GM23248 (cell line): ENCODE measurements at regions not wholly inside any gene's neighbourhood (a gene's known extent, or its start where the extent isn't known, plus 50 kb on each side); places are given as distances from the start of the nearest gene placed in this dataset.
"Not testable (repeated sequence)": the region's sequence is repeated elsewhere in the genome, so short reads cannot be mapped to it uniquely, and the experiment has no call there.

Experiments used
- DNase-seq: peaks from one replicate; pipeline ENCODE4 v3.0.0-alpha.2; 2015
- H2AFZ ChIP-seq: fragments of 200-600 bp; sonication (generic); 2 replicates; pipeline ENCODE4 v1.6.1; 2016; ENCODE audit warnings: antibody characterized with exemption
- H3F3A ChIP-seq: fragments of 200-600 bp; sonication (generic); 2 replicates; pipeline ENCODE4 v1.6.1; 2016; ENCODE audit warnings: mild to moderate bottlenecking, antibody characterized with exemption, mixed run types; ENCODE audit not compliant: insufficient read depth
- H3K27ac ChIP-seq: fragments of 200-600 bp; sonication (generic); 2 replicates; pipeline ENCODE4 v1.5.1; 2016; ENCODE audit warnings: mild to moderate bottlenecking
- H3K27me3 ChIP-seq: fragments of 200-600 bp; sonication (generic); replicated peaks from 2 replicates; pipeline ENCODE4 v1.6.1; 2016; ENCODE audit warnings: mild to moderate bottlenecking; ENCODE audit not compliant: insufficient read depth
- H3K36me3 ChIP-seq: fragments of 200-600 bp; sonication (generic); 2 replicates; pipeline ENCODE4 v1.6.1; 2016; ENCODE audit warnings: low read depth, mild to moderate bottlenecking
- H3K4me1 ChIP-seq: fragments of 200-600 bp; sonication (generic); 2 replicates; pipeline ENCODE4 v1.6.1; 2016; ENCODE audit warnings: mild to moderate bottlenecking; ENCODE audit not compliant: insufficient read depth
- H3K4me2 ChIP-seq: fragments of 200-600 bp; sonication (generic); one replicate; pipeline ENCODE4 v1.6.1; 2016; ENCODE audit warnings: mild to moderate bottlenecking; ENCODE audit not compliant: unreplicated experiment
- H3K4me3 ChIP-seq: fragments of 200-600 bp; sonication (generic); 2 replicates; pipeline ENCODE4 v1.5.1; 2016; ENCODE audit warnings: mild to moderate bottlenecking
- H3K79me2 ChIP-seq: fragments of 200-600 bp; sonication (generic); 2 replicates; pipeline ENCODE4 v1.6.1; 2016; ENCODE audit warnings: mild to moderate bottlenecking; ENCODE audit not compliant: insufficient read depth
- H3K9ac ChIP-seq: fragments of 200-600 bp; sonication (generic); 2 replicates; pipeline ENCODE4 v1.6.1; 2016; ENCODE audit warnings: mild to moderate bottlenecking
- H3K9me2 ChIP-seq: fragments of 200-600 bp; sonication (generic); 2 replicates; pipeline ENCODE4 v1.6.1; 2016; ENCODE audit warnings: mixed run types, mild to moderate bottlenecking, moderate library complexity; ENCODE audit not compliant: insufficient read depth
- H3K9me3 ChIP-seq: fragments of 200-600 bp; sonication (generic); one replicate; pipeline ENCODE4 v1.6.1; 2017; ENCODE audit warnings: low read depth
- H4K20me1 ChIP-seq: fragments of 200-600 bp; sonication (generic); 2 replicates; pipeline ENCODE4 v1.6.0; 2016; ENCODE audit not compliant: insufficient read depth
- EZH2 ChIP-seq: fragments of 200-600 bp; sonication (generic); IDR thresholded peaks from 2 replicates; pipeline ENCODE4 v1.6.1; 2018; ENCODE audit warnings: antibody characterized with exemption, mild to moderate bottlenecking; ENCODE audit not compliant: insufficient read depth, poor library complexity, severe bottlenecking
- EZH2phosphoT487 ChIP-seq: fragments of 200-600 bp; sonication (generic); IDR thresholded peaks from 2 replicates; pipeline ENCODE4 v1.6.1; 2018; ENCODE audit warnings: antibody characterized with exemption, moderate library complexity, mild to moderate bottlenecking, low read depth; ENCODE audit not compliant: insufficient read depth
- WGBS, 2 experiments: methylation state at CpG; one replicate each; pipeline ENCODE4 v1.1.6; 2015 to 2017; ENCODE audit warnings: low lambda C conversion rate in 2 of 2, low coverage in 1 of 2; ENCODE audit errors: missing lambda C conversion rate in 2 of 2; 5-methylcytosine and 5-hydroxymethylcytosine counted together
- in situ Hi-C: fragments of 300-500 bp; cut with MboI; formaldehyde crosslinking; loops from 2 replicates; pipeline ENCODE4 v1.15.0; 2020

DNA sequence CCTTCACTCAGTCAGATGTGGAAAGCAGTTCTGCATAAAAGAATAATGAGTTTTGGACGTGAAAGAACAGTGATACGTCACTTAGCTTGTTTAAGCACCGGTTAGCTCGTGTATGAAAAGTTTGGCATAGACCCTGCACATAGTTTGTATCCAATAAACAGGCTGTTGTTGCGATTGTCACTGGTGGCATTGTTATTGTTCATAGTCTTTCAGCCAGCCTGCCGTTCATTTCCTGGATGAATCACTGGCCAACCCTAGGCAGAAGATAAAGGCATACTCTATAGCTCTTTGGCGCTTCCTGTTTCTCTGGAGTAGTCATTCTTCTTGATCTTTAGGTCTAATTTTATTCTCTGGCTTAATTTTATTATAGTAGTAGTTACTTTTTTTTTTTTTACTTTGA lies 57.8 kb upstream of the ANKRD30A start:
- H3K36me3 ChIP-seq = no peaks in the 10 kb centered on the region
- no peak overlapping the region for H3K4me2 ChIP-seq
- no peak for TF ChIP-seq EZH2phosphoT487
- no peak for TF ChIP-seq EZH2
- no peak overlapping the region for H3K9ac ChIP-seq
- H3K27me3 ChIP-seq = no peaks in the 10 kb centered on the region
- in situ Hi-C loops = no loop called here
- no peak for DNase-seq
- H3K9me3 ChIP-seq = no peaks in the 10 kb centered on the region
- H3K79me2 ChIP-seq = no peaks in the 10 kb centered on the region
- H3K4me1 ChIP-seq = no peaks in the 10 kb centered on the region
- H3K27ac ChIP-seq = no peak overlapping the region
- no peaks in the 10 kb centered on the region for H3F3A ChIP-seq
- no peak overlapping the region for H2AFZ ChIP-seq
- no peaks in the 10 kb centered on the region for H3K9me2 ChIP-seq
- H3K4me3 ChIP-seq = no peak overlapping the region
- H4K20me1 ChIP-seq = no peaks in the 10 kb centered on the region
- 41% methylated on average over 7 of the region's 7 CpGs for WGBS, 2 experiments

DNA sequence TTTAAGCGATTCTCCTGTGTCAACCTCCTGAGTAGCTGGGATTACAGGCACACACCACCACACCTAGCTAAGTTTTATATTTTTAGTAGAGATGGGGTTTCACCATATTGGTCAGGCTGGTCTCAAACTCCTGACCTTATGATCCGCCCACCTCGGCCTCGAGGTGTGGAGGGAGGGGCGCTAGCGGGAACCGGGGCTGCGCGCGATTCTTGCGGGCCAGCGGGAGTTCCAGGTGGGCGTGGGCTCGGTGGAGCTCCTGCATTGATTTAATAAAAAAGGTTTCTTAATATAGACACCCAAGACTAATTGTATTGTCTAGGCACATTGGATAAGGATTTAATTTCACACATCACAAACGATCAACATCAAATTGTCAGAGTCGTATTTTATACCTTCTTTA lies 63.1 kb upstream of the ANKRD30A start:
- H2AFZ ChIP-seq, H3K9me3 ChIP-seq, H4K20me1 ChIP-seq, H3K9ac ChIP-seq, H3K79me2 ChIP-seq, H3F3A ChIP-seq, H3K9me2 ChIP-seq, DNase-seq, H3K4me2 ChIP-seq, H3K27ac ChIP-seq, in situ Hi-C loops, H3K27me3 ChIP-seq, H3K36me3 ChIP-seq, H3K4me1 ChIP-seq, H3K4me3 ChIP-seq: not testable (repeated sequence)
- WGBS, 2 experiments = 63 to 69% methylated on average over 16 of the region's 16 CpGs

DNA sequence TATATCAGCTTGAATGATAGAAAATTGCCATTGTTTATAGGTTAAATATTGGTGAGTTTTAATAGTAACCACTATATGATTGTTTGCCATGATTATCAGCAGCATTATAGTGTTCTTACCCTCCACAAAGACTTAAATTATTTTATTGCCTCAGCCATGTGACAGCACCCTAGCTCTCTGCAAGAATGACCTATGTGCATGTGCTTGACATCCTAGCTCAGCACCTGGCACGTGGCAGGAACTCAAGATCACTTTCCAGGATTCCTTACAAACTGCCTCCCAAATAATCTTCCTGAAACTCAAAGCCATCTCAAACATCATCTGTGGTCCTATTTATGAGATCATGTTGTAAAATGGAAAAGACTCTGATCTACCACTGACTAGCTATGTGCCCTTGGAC lies 68.1 kb upstream of the ANKRD30A start:
- Histone ChIP-seq H3K9me3 (peaks cover 3% of the 10 kb centered on the region), H3K4me3 (no peak overlapping the region), H4K20me1 (no peaks in the 10 kb centered on the region), H3K4me2 (no peak overlapping the region), H3K27ac (no peak overlapping the region), H3K4me1 (no peaks in the 10 kb centered on the region), H3F3A (no peaks in the 10 kb centered on the region), H3K36me3 (no peaks in the 10 kb centered on the region), H2AFZ (no peak overlapping the region), H3K27me3 (no peaks in the 10 kb centered on the region), H3K9me2 (no peaks in the 10 kb centered on the region), H3K79me2 (no peaks in the 10 kb centered on the region), H3K9ac (no peak overlapping the region)
- in situ Hi-C loops = no loop called here
- 0% methylated on average over 1 of the region's 1 CpG for WGBS, 2 experiments
- no peak for DNase-seq
- TF ChIP-seq EZH2phosphoT487 (no peak), EZH2 (no peak)

DNA sequence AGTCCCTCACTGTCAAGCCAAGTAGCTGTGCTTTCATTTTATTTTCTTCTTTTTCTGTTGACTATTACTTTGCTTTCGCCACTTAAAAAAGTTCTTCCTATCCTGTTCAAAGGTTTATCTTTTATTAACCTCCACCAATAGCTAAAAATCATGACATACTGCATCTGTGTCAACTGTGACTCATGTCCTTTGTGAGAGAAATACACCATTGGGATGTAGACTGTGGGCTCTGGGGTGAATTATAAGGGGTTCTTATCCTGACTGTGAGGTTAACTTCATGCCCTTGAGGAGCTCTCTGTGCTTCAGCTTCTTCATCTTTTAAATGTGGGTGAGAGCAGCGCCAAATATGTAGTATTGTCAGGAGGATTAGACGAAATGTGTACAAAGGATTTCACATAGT lies 71.9 kb upstream of the ANKRD30A start:
- Histone ChIP-seq H3F3A (no peaks in the 10 kb centered on the region), H2AFZ (no peak overlapping the region), H4K20me1 (no peaks in the 10 kb centered on the region), H3K36me3 (no peaks in the 10 kb centered on the region), H3K9me2 (no peaks in the 10 kb centered on the region), H3K27me3 (no peaks in the 10 kb centered on the region), H3K9me3 (peaks cover 3% of the 10 kb centered on the region), H3K27ac (no peak overlapping the region), H3K79me2 (no peaks in the 10 kb centered on the region), H3K4me1 (no peaks in the 10 kb centered on the region), H3K4me2 (no peak overlapping the region), H3K9ac (no peak overlapping the region), H3K4me3 (no peak overlapping the region)
- WGBS, 2 experiments = 17 to 32% methylated on average over 3 of the region's 3 CpGs
- in situ Hi-C loops = no loop called here
- DNase-seq = no peak
- no peak for TF ChIP-seq EZH2phosphoT487
- no peak for TF ChIP-seq EZH2

DNA sequence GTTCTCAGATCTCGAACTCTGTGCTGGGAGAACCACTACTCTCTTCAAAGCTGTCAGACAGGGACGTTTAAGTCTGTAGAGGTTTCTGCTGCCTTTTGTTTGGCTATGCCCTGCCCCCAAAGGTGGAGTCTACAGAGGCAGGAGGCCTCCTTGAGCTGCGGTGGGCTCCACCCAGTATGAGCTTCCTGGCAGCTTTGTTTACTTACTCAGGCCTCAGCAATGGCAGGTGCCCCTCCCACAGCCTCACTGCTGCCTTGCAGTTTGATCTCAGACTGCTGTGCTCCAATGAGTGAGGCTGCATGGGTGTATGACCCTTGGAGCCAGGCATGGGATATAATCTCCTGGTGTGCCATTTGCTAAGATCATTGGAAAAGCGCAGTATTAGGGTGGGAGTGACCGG lies 75.4 kb upstream of the ANKRD30A start:
- H3K4me2 ChIP-seq, H3K79me2 ChIP-seq, H2AFZ ChIP-seq, DNase-seq, H4K20me1 ChIP-seq, H3F3A ChIP-seq, H3K4me3 ChIP-seq, H3K9ac ChIP-seq, in situ Hi-C loops, H3K9me3 ChIP-seq, H3K9me2 ChIP-seq, H3K36me3 ChIP-seq, H3K27ac ChIP-seq, H3K4me1 ChIP-seq, H3K27me3 ChIP-seq: not testable (repeated sequence)
- 24 to 28% methylated on average over 5 of the region's 5 CpGs for WGBS, 2 experiments

DNA sequence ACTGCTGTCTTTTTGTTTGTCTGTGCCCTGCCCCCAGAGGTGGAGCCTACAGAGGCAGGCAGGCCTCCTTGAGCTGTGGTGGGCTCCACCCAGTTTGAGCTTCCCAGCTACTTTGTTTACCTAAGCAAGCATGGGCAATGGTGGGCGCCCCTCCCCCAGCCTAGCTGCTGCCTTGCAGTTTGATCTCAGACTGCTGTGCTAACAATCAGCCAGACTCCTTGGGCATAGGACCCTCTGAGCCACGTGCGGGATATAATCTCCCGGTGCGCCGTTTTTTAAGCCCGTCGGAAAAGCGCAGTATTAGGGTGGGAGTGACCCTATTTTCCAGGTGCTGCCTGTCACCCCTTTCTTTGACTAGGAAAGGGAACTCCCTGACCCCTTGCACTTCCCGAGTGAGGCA lies 81.1 kb upstream of the ANKRD30A start:
- H3F3A ChIP-seq = not testable (repeated sequence)
- 69 to 74% methylated on average over 10 of the region's 10 CpGs for WGBS, 2 experiments

More for the DNA sequence above, 81.1 kb upstream of the ANKRD30A start:
- H3K4me1 ChIP-seq, H3K79me2 ChIP-seq, H3K4me2 ChIP-seq, in situ Hi-C loops, H2AFZ ChIP-seq, DNase-seq, H3K9ac ChIP-seq, H3K27me3 ChIP-seq, H3K36me3 ChIP-seq, H4K20me1 ChIP-seq, H3K4me3 ChIP-seq, H3K9me3 ChIP-seq, H3K9me2 ChIP-seq, H3K27ac ChIP-seq: not testable (repeated sequence)
